Limb (tissue), 2 donors: ENCODE measurements at regions not wholly inside any gene's neighbourhood (a gene's known extent, or its start where the extent isn't known, plus 50 kb on each side); places are given as distances from the start of the nearest gene placed in this dataset.

Experiments
- DNase-seq, 2 donors: peaks; one replicate each; pipeline ENCODE4 v3.0.0-alpha.2; 2016; ENCODE audit errors: extremely low spot score in 2 of 2

- DNase-seq, result no peak
Measured at GRCh38 chr9:134502266-134502791, 139.3 kb upstream of the COL5A1 start.

- peak; percentile 40 to 57 for DNase-seq
Measured at GRCh38 chr9:134502809-134503211, 138.8 kb upstream of the COL5A1 start.

- no peak for DNase-seq
Measured at GRCh38 chr9:134503301-134504105, 138.1 kb upstream of the COL5A1 start.

DNA sequence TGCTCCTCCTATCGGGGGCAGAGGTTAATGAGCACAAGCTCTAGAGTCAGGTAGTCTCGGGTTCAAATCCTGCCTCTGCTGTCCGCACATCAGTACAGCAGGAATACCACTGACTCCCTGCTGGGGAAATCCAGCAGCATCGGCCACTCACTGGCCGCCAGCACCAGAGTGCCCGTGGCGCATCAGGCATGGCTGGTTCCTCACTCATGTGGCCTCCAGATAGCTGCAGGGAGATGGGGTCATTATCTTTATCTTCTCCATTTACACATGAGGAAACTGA is 137.6 kb upstream of the COL5A1 start:
- DNase-seq, result no peak

GRCh38 chr9:134505032-134505431 is 136.6 kb upstream of the COL5A1 start:
- DNase-seq, result no peak

GRCh38 chr9:134509281-134509680 is 132.3 kb upstream of the COL5A1 start:
- DNase-seq, result no peak

DNA sequence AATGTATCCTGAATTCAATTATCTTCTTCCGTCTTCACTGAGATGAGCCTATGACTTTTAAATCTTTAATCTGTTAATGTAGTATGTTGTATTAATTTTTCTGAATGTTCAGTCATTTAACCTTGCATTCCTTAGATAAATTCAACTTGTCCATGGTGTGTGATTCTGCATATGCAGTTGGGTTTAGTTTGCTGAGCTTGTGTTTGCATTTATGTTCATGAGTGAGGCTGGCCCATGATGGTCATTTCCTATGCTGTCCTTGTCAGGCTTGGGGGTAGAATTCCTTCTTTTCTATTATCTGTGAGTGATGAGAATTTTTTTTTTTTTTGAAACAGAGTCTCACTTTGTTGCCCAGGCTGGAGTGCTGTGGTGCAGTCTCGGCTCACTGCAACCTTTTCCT is 131.8 kb upstream of the COL5A1 start:
- no peak for DNase-seq

GRCh38 chr9:134514503-134514902 is 127.1 kb upstream of the COL5A1 start:
- no peak for DNase-seq

DNA sequence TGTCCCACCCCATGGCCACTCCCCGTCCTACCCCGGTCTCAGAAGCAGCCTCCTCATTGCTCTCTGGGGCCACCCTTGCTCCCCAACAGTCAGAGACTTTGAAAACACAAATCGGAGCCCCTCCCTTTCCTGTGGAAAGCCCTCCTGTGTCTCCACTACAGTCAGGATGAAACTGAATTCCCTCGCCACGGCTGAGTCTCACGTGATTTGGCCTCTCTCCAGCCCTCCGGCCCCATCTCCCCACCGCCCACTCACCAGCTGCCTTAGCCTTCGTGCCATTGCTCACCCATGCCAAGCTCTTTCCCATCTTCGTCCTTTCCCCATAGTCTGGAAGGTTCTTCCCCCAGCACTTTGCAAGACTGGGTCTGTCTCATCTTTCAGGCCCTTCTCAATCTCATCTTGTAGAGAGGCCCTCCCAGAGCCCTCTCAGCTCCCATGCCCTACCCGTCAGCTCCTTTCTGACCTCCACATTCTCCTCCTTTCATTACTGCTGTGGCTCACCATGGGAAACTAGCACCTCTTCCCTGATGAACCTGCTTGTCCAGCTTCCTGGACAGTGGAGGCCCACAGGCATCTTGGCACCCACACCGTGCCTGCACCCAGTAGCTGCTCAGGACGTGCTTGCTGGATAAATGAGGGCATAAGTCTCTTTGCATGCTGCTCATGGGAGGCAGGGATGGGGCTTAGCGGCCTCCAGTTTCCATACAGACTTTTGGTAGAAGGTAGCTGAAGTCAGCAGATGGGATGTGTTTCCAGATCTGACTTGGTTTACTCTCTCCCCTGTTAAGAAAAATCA is 126.4 kb upstream of the COL5A1 start:
- no peak for DNase-seq

- no peak for DNase-seq
Measured at GRCh38 chr9:134516464-134516863, 125.1 kb upstream of the COL5A1 start.

GRCh38 chr9:134517069-134517680 is 124.4 kb upstream of the COL5A1 start:
- no peak for DNase-seq

GRCh38 chr9:134518004-134518606 is 123.5 kb upstream of the COL5A1 start:
- no peak for DNase-seq

GRCh38 chr9:134519375-134520070 is 122.1 kb upstream of the COL5A1 start:
- DNase-seq, result no peak

GRCh38 chr9:134521817-134522501 is 119.6 kb upstream of the COL5A1 start:
- no peak for DNase-seq

DNA sequence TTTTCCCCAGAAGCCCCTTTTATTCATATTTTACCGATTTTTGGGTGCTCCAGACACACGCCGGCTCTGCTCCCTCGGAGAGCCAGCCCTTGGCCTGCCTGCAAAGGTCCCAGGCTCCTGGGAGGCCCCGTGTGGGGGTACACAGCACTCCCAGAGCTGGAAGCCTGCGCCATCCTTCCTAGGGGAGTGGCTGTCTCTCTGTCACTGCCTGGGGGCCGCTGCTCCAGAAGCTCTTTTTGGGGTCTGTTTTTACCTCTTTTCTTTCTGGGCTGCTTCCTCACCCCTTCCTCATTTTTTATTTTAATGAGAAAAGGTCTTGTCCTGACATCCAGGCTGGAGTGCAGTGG is 119.1 kb upstream of the COL5A1 start:
- DNase-seq, result no peak

- DNase-seq, result no peak
Measured at GRCh38 chr9:134522976-134523375, 118.6 kb upstream of the COL5A1 start.

DNA sequence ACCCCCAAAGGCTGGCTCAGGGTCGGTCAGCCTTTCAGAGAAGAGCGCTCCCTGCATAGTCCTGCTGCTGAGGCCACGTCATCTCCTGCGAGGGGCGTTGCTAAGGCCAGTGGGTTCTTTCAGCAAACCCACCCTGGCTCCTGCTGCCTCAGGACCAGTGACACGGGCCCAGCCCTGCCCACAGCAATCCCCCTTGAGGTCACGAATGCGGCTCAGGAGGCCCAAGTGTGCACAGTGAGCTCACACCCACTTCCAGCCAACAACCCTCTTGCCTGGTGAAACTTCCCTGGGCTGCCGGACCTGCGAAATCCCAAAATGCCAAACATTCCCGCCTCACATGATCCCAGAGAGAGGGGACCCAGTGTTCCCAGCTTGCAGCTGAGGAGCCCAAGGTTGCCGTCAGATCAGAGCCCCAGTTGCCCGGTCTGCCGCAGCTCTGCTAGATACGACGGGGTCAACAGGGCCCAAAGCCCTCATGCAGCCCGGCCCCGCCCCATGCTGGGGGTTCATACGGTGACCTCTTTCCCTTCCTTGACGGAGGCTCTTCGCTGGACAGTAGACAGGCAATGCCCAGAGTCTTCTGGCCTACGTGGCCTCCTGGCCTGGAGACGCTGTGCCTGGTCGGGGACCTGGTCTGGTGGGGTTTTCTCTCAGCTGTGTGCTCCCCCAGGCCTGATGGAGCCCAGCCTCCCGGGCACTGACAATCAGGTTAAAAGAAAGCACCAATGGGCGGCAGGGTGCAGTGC is 116.4 kb upstream of the COL5A1 start:
- no peak for DNase-seq

GRCh38 chr9:134525841-134526583 is 115.6 kb upstream of the COL5A1 start:
- no peak for DNase-seq
